ENCODE measurements at regions not wholly inside any gene's neighbourhood (a gene's known extent, or its start where the extent isn't known, plus 50 kb on each side); places are given as distances from the start of the nearest gene placed in this dataset.

- TF ChIP-seq ARID4B (CRISPR knock-in tag; IDR thresholded peaks at IDR 0.05): no peak
Observed at GRCh38 chr4:112076919-112077608, 68.2 kb upstream of the FAM241A start (continued).

DNA sequence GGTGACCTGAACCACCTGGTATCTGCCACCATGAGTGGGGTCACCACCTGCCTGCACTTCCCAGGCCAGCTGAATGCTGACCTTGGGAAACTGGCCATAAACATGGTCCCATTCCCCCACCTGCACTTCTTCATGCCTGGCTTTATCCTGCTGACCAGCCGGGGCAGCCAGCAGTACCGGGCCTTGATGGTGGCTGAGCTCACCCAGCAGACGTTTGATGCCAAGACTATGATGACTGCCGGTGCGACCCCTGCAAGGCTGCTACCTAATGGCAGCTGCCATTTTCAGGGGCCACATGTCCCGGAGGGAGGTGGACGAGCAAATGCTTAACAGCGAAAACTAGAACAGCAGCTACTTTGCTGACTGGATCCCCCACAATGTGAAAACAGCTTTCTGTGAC is 67.5 kb upstream of the FAM241A start:
- no peaks in the 10 kb centered on the region for H3K27me3 ChIP-seq (ENCODE audit: control insufficient read depth in 2 of 2, insufficient read depth in 2 of 2, low read length in 2 of 2)
- POLR2A ChIA-PET: no interaction called here
- no peaks in the 10 kb centered on the region for H3K4me1 ChIP-seq (replicated peaks in 1 of 2; ENCODE audit: control insufficient read depth in 2 of 2, insufficient read depth in 2 of 2, low read length in 2 of 2)
- no peak overlapping the region for H3K27ac ChIP-seq (ENCODE audit: extremely low read depth, low read depth, low read length)
- DNase-seq (ENCODE audit: extremely low read depth in 1 of 4, low spot score in 3 of 4) (no peak), ATAC-seq (no peak), FAIRE-seq (no peak)
- TF ChIP-seq PTTG1 (tag; IDR thresholded peaks at IDR 0.05; ENCODE audit: low read depth) (no peak), ZZZ3 (IDR thresholded peaks at IDR 0.05) (no peak)
- WGBS (ENCODE audit: insufficient coverage, low coverage, missing lambda C conversion rate): 13% methylated on average over 8 of the region's 8 CpGs
- H3K9me1 ChIP-seq (ENCODE audit: control insufficient read depth, insufficient read depth, low read length): no peaks in the 10 kb centered on the region
- no peaks in the 10 kb centered on the region for H3K36me3 ChIP-seq (ENCODE audit: control insufficient read depth, insufficient read depth, low read length)
- BruUV-seq (replicated peaks): no TSS peak
- in situ Hi-C loops (cut with MboI) (no loop called here), intact Hi-C loops (cut with micrococcal nuclease) (loop anchor here (5.0 kb wide), 1 partner anchor 445 kb away; no protein-coding TSS in a partner anchor)
- H3K79me2 ChIP-seq (ENCODE audit: control insufficient read depth, insufficient read depth, low read length): no peaks in the 10 kb centered on the region
- no peak overlapping the region; the same call in 1 of the 2 replicates for H2AFZ ChIP-seq (ENCODE audit: low read depth, low read length)
- no peak overlapping the region for H3K4me3 ChIP-seq
- H4K20me1 ChIP-seq (replicated peaks; ENCODE audit: control insufficient read depth, insufficient read depth, low read length): no peaks in the 10 kb centered on the region
- no peak overlapping the region for H3K9ac ChIP-seq (ENCODE audit: insufficient read depth in 1 of 2, low read depth in 2 of 2, low read length in 2 of 2)
- no peak overlapping the region for H3K4me2 ChIP-seq (ENCODE audit: insufficient read depth, low read length)
- no peaks in the 10 kb centered on the region for H3K9me3 ChIP-seq (replicated peaks; ENCODE audit: control insufficient read depth, insufficient read depth, low read depth, low read length)
- CTCF ChIA-PET (ENCODE audit: low intra/inter-chr PET ratio): no interaction called here
